ENCODE measurements at regions not wholly inside any gene's neighbourhood (a gene's known extent, or its start where the extent isn't known, plus 50 kb on each side); places are given as distances from the start of the nearest gene placed in this dataset.

GRCh38 chr5:91219091-91219802 lies 163.9 kb downstream of the ARRDC3 start:
- H3K36me3 ChIP-seq (replicated peaks; ENCODE audit: insufficient read depth, low read length), result no peaks in the 10 kb centered on the region
- no peak for DNase-seq
- H4K20me1 ChIP-seq (ENCODE audit: insufficient read depth, low read length), result no peaks in the 10 kb centered on the region
- H3F3A ChIP-seq (ENCODE audit: insufficient read depth, low read length), result no peaks in the 10 kb centered on the region
- no peaks in the 10 kb centered on the region for H3K9me3 ChIP-seq (replicated peaks; ENCODE audit: insufficient read depth, low read length)
- no peaks in the 10 kb centered on the region for H3K9me2 ChIP-seq (replicated peaks; ENCODE audit: insufficient read depth, low read length)
- no peak overlapping the region for H3K27ac ChIP-seq (ENCODE audit: low read length)
- no peaks in the 10 kb centered on the region for H3K4me1 ChIP-seq (ENCODE audit: low read length)
- H3K4me2 ChIP-seq (ENCODE audit: low read depth, low read length), result no peak overlapping the region
- H3K9ac ChIP-seq (ENCODE audit: low read length), result no peak overlapping the region
- H3K79me2 ChIP-seq (ENCODE audit: low read length), result no peaks in the 10 kb centered on the region
- H3K27me3 ChIP-seq (replicated peaks; ENCODE audit: insufficient read depth, low read length), result no peaks in the 10 kb centered on the region
- TF ChIP-seq CTCF (IDR thresholded peaks at IDR 0.05; ENCODE audit: low read length), result no peak
- no peak for TF ChIP-seq EZH2 (optimal IDR thresholded peaks at IDR 0.05; ENCODE audit: low read depth, low read length)
- TF ChIP-seq EZH2phosphoT487 (IDR thresholded peaks at IDR 0.05; ENCODE audit: low read length), result no peak
- no peak overlapping the region for H2AFZ ChIP-seq (ENCODE audit: low read length)
- no peak overlapping the region for H3K4me3 ChIP-seq (ENCODE audit: low read length)

GRCh38 chr5:91217859-91218258 lies 165.3 kb downstream of the ARRDC3 start:
- TF ChIP-seq CTCF (IDR thresholded peaks at IDR 0.05; ENCODE audit: low read length) (no peak), EZH2phosphoT487 (IDR thresholded peaks at IDR 0.05; ENCODE audit: low read length) (no peak), EZH2 (optimal IDR thresholded peaks at IDR 0.05; ENCODE audit: low read depth, low read length) (no peak)
- no peak overlapping the region for H3K9ac ChIP-seq (ENCODE audit: low read length)
- H3K36me3 ChIP-seq (replicated peaks; ENCODE audit: insufficient read depth, low read length), result no peaks in the 10 kb centered on the region
- H3K9me3 ChIP-seq (replicated peaks; ENCODE audit: insufficient read depth, low read length), result no peaks in the 10 kb centered on the region
- H3K79me2 ChIP-seq (ENCODE audit: low read length), result no peaks in the 10 kb centered on the region
- no peaks in the 10 kb centered on the region for H3K4me1 ChIP-seq (ENCODE audit: low read length)
- no peak for DNase-seq
- H3K27me3 ChIP-seq (replicated peaks; ENCODE audit: insufficient read depth, low read length), result no peaks in the 10 kb centered on the region
- H3F3A ChIP-seq (ENCODE audit: insufficient read depth, low read length), result no peaks in the 10 kb centered on the region
- H2AFZ ChIP-seq (ENCODE audit: low read length), result no peak overlapping the region
- no peak overlapping the region for H3K4me3 ChIP-seq (ENCODE audit: low read length)
- no peaks in the 10 kb centered on the region for H3K9me2 ChIP-seq (replicated peaks; ENCODE audit: insufficient read depth, low read length)
- H3K27ac ChIP-seq (ENCODE audit: low read length), result no peak overlapping the region
- no peaks in the 10 kb centered on the region for H4K20me1 ChIP-seq (ENCODE audit: insufficient read depth, low read length)
- no peak overlapping the region for H3K4me2 ChIP-seq (ENCODE audit: low read depth, low read length)

GRCh38 chr5:91214571-91214970 lies 168.5 kb downstream of the ARRDC3 start:
- no peak overlapping the region for H3K4me2 ChIP-seq (ENCODE audit: low read depth, low read length)
- TF ChIP-seq EZH2 (optimal IDR thresholded peaks at IDR 0.05; ENCODE audit: low read depth, low read length), result no peak
- no peak for TF ChIP-seq CTCF (IDR thresholded peaks at IDR 0.05; ENCODE audit: low read length)
- TF ChIP-seq EZH2phosphoT487 (IDR thresholded peaks at IDR 0.05; ENCODE audit: low read length), result no peak
- no peaks in the 10 kb centered on the region for H3K9me2 ChIP-seq (replicated peaks; ENCODE audit: insufficient read depth, low read length)
- no peak for DNase-seq
- no peak overlapping the region for H2AFZ ChIP-seq (ENCODE audit: low read length)
- no peaks in the 10 kb centered on the region for H3K36me3 ChIP-seq (replicated peaks; ENCODE audit: insufficient read depth, low read length)
- no peaks in the 10 kb centered on the region for H3K27me3 ChIP-seq (replicated peaks; ENCODE audit: insufficient read depth, low read length)
- H3K9ac ChIP-seq (ENCODE audit: low read length), result no peak overlapping the region
- H3K4me3 ChIP-seq (ENCODE audit: low read length), result no peak overlapping the region
- no peaks in the 10 kb centered on the region for H3K9me3 ChIP-seq (replicated peaks; ENCODE audit: insufficient read depth, low read length)
- H3K27ac ChIP-seq (ENCODE audit: low read length), result no peak overlapping the region
- no peaks in the 10 kb centered on the region for H4K20me1 ChIP-seq (ENCODE audit: insufficient read depth, low read length)
- H3K79me2 ChIP-seq (ENCODE audit: low read length), result no peaks in the 10 kb centered on the region
- no peaks in the 10 kb centered on the region for H3K4me1 ChIP-seq (ENCODE audit: low read length)
- H3F3A ChIP-seq (ENCODE audit: insufficient read depth, low read length), result no peaks in the 10 kb centered on the region
